Kidney (tissue), 13 donors: ENCODE measurements at regions not wholly inside any gene's neighbourhood (a gene's known extent, or its start where the extent isn't known, plus 50 kb on each side); places are given as distances from the start of the nearest gene placed in this dataset.

Source experiments
- DNase-seq, 5 donors: peaks; one replicate each; pipeline ENCODE4 v3.0.0-alpha.2; 2013 to 2020
- FAIRE-seq: peaks from 2 replicates; lab custom pipeline; 2012; peaks lifted over from hg19 to GRCh38; lab: Jason Lieb, UNC
- H3K27ac ChIP-seq, 2 donors: one replicate each; pipeline ENCODE4 v1.7.0; 2013; ENCODE audit warnings: low read depth in 2 of 2, low read length in 2 of 2, inconsistent platforms in 1 of 2
- H3K27me3 ChIP-seq: one replicate; pipeline ENCODE4 v1.7.1; 2013; ENCODE audit warnings: low read length, inconsistent platforms; ENCODE audit not compliant: control insufficient read depth, insufficient read depth
- H3K36me3 ChIP-seq, 3 donors: one replicate each; pipeline versions ENCODE4 v1.7.0 to v1.7.1; 2013; ENCODE audit warnings: low read length in 3 of 3, control low read depth in 1 of 3, inconsistent platforms in 1 of 3; ENCODE audit not compliant: insufficient read depth in 3 of 3, control insufficient read depth in 2 of 3
- H3K4me1 ChIP-seq, 3 donors: one replicate each; pipeline versions ENCODE4 v1.7.0 to v1.7.1; 2013; ENCODE audit warnings: low read length in 3 of 3, inconsistent platforms in 1 of 3, low read depth in 1 of 3; ENCODE audit not compliant: control insufficient read depth in 2 of 3, insufficient read depth in 2 of 3
- H3K4me3 ChIP-seq, 3 donors: one replicate each; pipeline versions ENCODE4 v1.7.0 to v1.8.1; 2013; ENCODE audit warnings: low read length in 3 of 3, control low read depth in 1 of 3, inconsistent platforms in 1 of 3
- H3K9ac ChIP-seq, 3 donors: one replicate each; pipeline versions ENCODE4 v1.7.0 to v1.7.1; 2013; ENCODE audit warnings: low read length in 3 of 3, control low read depth in 1 of 3, inconsistent platforms in 1 of 3
- H3K9me3 ChIP-seq, 3 donors: one replicate each; pipeline versions ENCODE4 v1.7.0 to v1.7.1; 2013; ENCODE audit warnings: low read length in 3 of 3, control low read depth in 1 of 3, inconsistent platforms in 1 of 3; ENCODE audit not compliant: control insufficient read depth in 2 of 3, insufficient read depth in 1 of 3
- CTCF ChIP-seq: IDR thresholded peaks from 3 replicates; pipeline ENCODE4 v1.5.1; 2012; ENCODE audit warnings: mild to moderate bottlenecking, moderate library complexity, borderline replicate concordance; ENCODE audit not compliant: insufficient read depth; ENCODE audit errors: extremely low read depth
- intact Hi-C: fragments of 100-400 bp; cut with DNase I; formaldehyde crosslinking; loops from one replicate; pipeline ENCODE4 v1.11.1; 2022
- donor health status: control.
- donor health status: control.
- donor health status: control.
- donor health status: control.
- donor health status: control.
- donor health status: DM: yes; HTN: yes; CAD: no.
- donor health status: Normal renal cell carcinoma (clear cell type).

GRCh38 chr15:95866711-95867440, 463.6 kb upstream of the NR2F2 start:
- Histone ChIP-seq H3K27ac (no peak overlapping the region), H3K36me3 (no peaks in the 10 kb centered on the region), H3K4me3 (no peak overlapping the region), H3K9ac (no peak overlapping the region), H3K4me1 (no peaks in the 10 kb centered on the region), H3K9me3 (no peaks in the 10 kb centered on the region), H3K27me3 (no peaks in the 10 kb centered on the region)
- no peak for TF ChIP-seq CTCF
- no peak for DNase-seq
- no peak for FAIRE-seq
- intact Hi-C loops = no loop called here

- peak in 3 of 5 donors; percentile 43 to 86 (median 80) for DNase-seq
- TF ChIP-seq CTCF = no peak
Observed at GRCh38 chr15:95868450-95868849, 462.1 kb upstream of the NR2F2 start.

GRCh38 chr15:95868970-95869369, 461.5 kb upstream of the NR2F2 start:
- H3K36me3 ChIP-seq = no peaks in the 10 kb centered on the region
- no peak for FAIRE-seq

More at GRCh38 chr15:95868450-95868849, 462.1 kb upstream of the NR2F2 start:
- Histone ChIP-seq H3K4me1 (peaks cover 0 to 4% (median 0%) of the 10 kb centered on the region in 3 donors), H3K27ac (peak overlapping the region in 1 of 2 donors; percentile 39), H3K27me3 (no peaks in the 10 kb centered on the region), H3K9ac (peak overlapping the region in 1 of 3 donors; percentile 41), H3K36me3 (no peaks in the 10 kb centered on the region), H3K4me3 (peak overlapping the region in 2 of 3 donors; percentile 34 to 51), H3K9me3 (no peaks in the 10 kb centered on the region)
- intact Hi-C loops = no loop called here
- no peak for FAIRE-seq

More at GRCh38 chr15:95868970-95869369, 461.5 kb upstream of the NR2F2 start:
- peak overlapping the region; percentile 23 to 39 for H3K27ac ChIP-seq
- peak; percentile 56 to 78 (median 66) for DNase-seq
- no peaks in the 10 kb centered on the region for H3K27me3 ChIP-seq
- intact Hi-C loops = no loop called here
- TF ChIP-seq CTCF = no peak
- H3K4me1 ChIP-seq = peaks cover 0 to 4% (median 0%) of the 10 kb centered on the region in 3 donors
- H3K9ac ChIP-seq = peak overlapping the region; percentile 7 to 46 (median 8)
- H3K9me3 ChIP-seq = no peaks in the 10 kb centered on the region
- peak overlapping the region; percentile 6 to 51 (median 40) for H3K4me3 ChIP-seq
